Panc1 (cell line): ENCODE measurements at regions not wholly inside any gene's neighbourhood (a gene's known extent, or its start where the extent isn't known, plus 50 kb on each side); places are given as distances from the start of the nearest gene placed in this dataset.

Source experiments
- ATAC-seq: fragments of 200-7000 bp; cut with Tn5 transposase; 2 replicates; pipeline ENCODE4 v1.9.1; 2020; ENCODE audit warnings: mild to moderate bottlenecking, moderate library complexity
- BruUV-seq: library from RNA; stranded (reverse); fragments of 400-500 nt; replicated peaks from 2 replicates; lab custom pipeline; 2021; lab: Mats Ljungman, UMichigan
- CTCF ChIA-PET: fragments of 300-600 bp; sonication (Branson Sonifier 250); formaldehyde crosslinking; loops from one replicate; lab custom pipeline; 2022; ENCODE audit warnings: antibody characterized with exemption; lab: Charles Lee
- POLR2A ChIA-PET: fragments of 300-600 bp; sonication (Branson Sonifier 250); formaldehyde crosslinking; loops from one replicate; lab custom pipeline; 2022; ENCODE audit warnings: antibody characterized with exemption; lab: Charles Lee
- DNase-seq: peaks from one replicate; pipeline ENCODE4 v3.0.0-alpha.2; 2010; ENCODE audit warnings: low read depth, low spot score
- H3K27ac ChIP-seq: 2 replicates; pipeline ENCODE4 v1.5.1; 2011; ENCODE audit warnings: mild to moderate bottlenecking, low read length, inconsistent platforms
- H3K27me3 ChIP-seq: fragments of 200-500 bp; sonication (Bioruptor generic); 2 replicates; pipeline ENCODE4 v1.6.0; 2014; ENCODE audit warnings: low read length, inconsistent platforms; ENCODE audit not compliant: control insufficient read depth, insufficient read depth
- H3K36me3 ChIP-seq: fragments of 200-500 bp; sonication (Bioruptor generic); 2 replicates; pipeline ENCODE4 v1.5.1; 2014; ENCODE audit warnings: inconsistent platforms, mild to moderate bottlenecking, low read length, moderate library complexity; ENCODE audit not compliant: control insufficient read depth, insufficient read depth
- H3K4me1 ChIP-seq: 2 replicates; pipeline ENCODE4 v1.5.1; 2011; ENCODE audit warnings: inconsistent platforms, mild to moderate bottlenecking, low read length, moderate library complexity; ENCODE audit not compliant: control insufficient read depth, insufficient read depth
- H3K4me3 ChIP-seq, 2 experiments: 2 replicates each; pipeline ENCODE4 v1.5.1; 2011 to 2012; ENCODE audit warnings: low read depth in 2 of 2, low read length in 2 of 2, mild to moderate bottlenecking in 2 of 2, inconsistent platforms in 1 of 2, moderate library complexity in 1 of 2
- H3K9me3 ChIP-seq: fragments of 200-500 bp; sonication (Bioruptor generic); 2 replicates; pipeline ENCODE4 v1.5.1; 2014; ENCODE audit warnings: low read depth, mild to moderate bottlenecking, inconsistent platforms, low read length, moderate library complexity; ENCODE audit not compliant: control insufficient read depth, insufficient read depth
- POLR2AphosphoS5 ChIP-seq: IDR thresholded peaks from 2 replicates; pipeline ENCODE4 v1.6.1; 2012; ENCODE audit warnings: mild to moderate bottlenecking, low read depth, low read length, moderate library complexity
- SIN3A ChIP-seq: IDR thresholded peaks from 2 replicates; pipeline ENCODE4 v1.6.1; 2012; ENCODE audit warnings: low read depth, mild to moderate bottlenecking, low read length, moderate library complexity, borderline replicate concordance; ENCODE audit not compliant: insufficient read depth
- TCF7L2 ChIP-seq: IDR thresholded peaks from 2 replicates; pipeline ENCODE4 v1.6.1; 2011; ENCODE audit warnings: mild to moderate bottlenecking, low read depth, low read length, inconsistent platforms
- in situ Hi-C: cut with HindIII; loops from 2 replicates; pipeline ENCODE4 v1.10.0; 2016; ENCODE audit warnings: low sequenced_read_pairs, low pct_unique_long_range_greater_than_20kb
- intact Hi-C: fragments of 100-400 bp; cut with micrococcal nuclease; formaldehyde crosslinking; loops from one replicate; pipeline ENCODE4 v1.10.0; 2022; ENCODE audit not compliant: unreplicated experiment
- TF ChIP-seq, protein P1 (sequence below), 2 experiments: IDR thresholded peaks; 2 replicates each; pipeline ENCODE4 v1.6.1; 2011 to 2012; ENCODE audit warnings: low read depth in 2 of 2, control low read depth in 1 of 2, low read length in 1 of 2, mild to moderate bottlenecking in 1 of 2, moderate library complexity in 1 of 2; ENCODE audit not compliant: insufficient read depth in 1 of 2
- TF ChIP-seq, protein P2 (sequence below): fragments of 450-650 bp; IDR thresholded peaks from 2 replicates; pipeline ENCODE4 v1.5.1; 2017; ENCODE audit warnings: mild to moderate bottlenecking

DNA sequence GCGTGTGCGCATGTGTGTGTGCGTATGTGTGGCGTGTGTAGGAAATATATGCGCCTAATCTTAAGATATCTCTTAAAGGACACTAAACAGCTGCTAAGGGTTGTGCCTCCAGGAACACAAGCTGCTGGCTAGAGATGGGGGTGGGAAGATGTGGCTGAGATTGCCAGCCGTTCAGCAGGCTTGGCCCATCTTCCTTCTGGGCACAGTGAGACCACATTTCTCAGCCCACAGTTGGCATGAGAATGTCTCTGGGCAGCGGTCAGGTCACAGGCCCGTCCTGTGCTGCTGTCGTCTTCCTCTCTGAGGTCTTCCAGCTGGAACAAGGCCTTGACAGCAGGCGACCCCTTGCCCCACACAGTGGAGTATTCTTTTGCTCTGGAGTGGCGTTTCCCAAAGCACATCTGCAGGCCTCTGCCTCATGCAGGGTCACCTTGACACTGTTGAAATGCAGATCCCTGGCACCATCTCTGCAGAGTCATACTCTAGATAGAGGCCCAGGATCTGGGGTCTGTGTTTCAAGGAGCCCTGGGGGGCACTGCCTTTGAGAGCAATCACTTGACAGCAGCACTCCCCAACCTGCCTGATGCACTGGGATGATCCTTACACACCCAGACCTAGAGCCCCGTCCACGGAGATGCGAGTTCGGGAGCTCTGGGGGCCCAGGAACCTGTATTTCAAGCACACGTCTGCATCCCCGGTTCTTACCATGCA, 335.5 kb upstream of the SFSWAP start:
- ATAC-seq (no peak), DNase-seq (no peak)
- ChIA-PET CTCF (no interaction called here), POLR2A (no interaction called here)
- H3K9me3 ChIP-seq: no peaks in the 10 kb centered on the region
- intact Hi-C loops (no loop called here), in situ Hi-C loops (no loop called here)
- H3K27me3 ChIP-seq: no peaks in the 10 kb centered on the region; the same call in 1 of the 2 replicates
- H3K4me3 ChIP-seq: no peak overlapping the region
- H3K27ac ChIP-seq: no peak overlapping the region
- TF ChIP-seq POLR2AphosphoS5: no peak
- TF ChIP-seq, protein P1, sequence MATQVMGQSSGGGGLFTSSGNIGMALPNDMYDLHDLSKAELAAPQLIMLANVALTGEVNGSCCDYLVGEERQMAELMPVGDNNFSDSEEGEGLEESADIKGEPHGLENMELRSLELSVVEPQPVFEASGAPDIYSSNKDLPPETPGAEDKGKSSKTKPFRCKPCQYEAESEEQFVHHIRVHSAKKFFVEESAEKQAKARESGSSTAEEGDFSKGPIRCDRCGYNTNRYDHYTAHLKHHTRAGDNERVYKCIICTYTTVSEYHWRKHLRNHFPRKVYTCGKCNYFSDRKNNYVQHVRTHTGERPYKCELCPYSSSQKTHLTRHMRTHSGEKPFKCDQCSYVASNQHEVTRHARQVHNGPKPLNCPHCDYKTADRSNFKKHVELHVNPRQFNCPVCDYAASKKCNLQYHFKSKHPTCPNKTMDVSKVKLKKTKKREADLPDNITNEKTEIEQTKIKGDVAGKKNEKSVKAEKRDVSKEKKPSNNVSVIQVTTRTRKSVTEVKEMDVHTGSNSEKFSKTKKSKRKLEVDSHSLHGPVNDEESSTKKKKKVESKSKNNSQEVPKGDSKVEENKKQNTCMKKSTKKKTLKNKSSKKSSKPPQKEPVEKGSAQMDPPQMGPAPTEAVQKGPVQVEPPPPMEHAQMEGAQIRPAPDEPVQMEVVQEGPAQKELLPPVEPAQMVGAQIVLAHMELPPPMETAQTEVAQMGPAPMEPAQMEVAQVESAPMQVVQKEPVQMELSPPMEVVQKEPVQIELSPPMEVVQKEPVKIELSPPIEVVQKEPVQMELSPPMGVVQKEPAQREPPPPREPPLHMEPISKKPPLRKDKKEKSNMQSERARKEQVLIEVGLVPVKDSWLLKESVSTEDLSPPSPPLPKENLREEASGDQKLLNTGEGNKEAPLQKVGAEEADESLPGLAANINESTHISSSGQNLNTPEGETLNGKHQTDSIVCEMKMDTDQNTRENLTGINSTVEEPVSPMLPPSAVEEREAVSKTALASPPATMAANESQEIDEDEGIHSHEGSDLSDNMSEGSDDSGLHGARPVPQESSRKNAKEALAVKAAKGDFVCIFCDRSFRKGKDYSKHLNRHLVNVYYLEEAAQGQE (IDR thresholded peaks at IDR 0.05; ENCODE audit: insufficient read depth in 1 of 2, low read depth in 2 of 2, low read length in 1 of 2): no peak
- TF ChIP-seq, protein P2, sequence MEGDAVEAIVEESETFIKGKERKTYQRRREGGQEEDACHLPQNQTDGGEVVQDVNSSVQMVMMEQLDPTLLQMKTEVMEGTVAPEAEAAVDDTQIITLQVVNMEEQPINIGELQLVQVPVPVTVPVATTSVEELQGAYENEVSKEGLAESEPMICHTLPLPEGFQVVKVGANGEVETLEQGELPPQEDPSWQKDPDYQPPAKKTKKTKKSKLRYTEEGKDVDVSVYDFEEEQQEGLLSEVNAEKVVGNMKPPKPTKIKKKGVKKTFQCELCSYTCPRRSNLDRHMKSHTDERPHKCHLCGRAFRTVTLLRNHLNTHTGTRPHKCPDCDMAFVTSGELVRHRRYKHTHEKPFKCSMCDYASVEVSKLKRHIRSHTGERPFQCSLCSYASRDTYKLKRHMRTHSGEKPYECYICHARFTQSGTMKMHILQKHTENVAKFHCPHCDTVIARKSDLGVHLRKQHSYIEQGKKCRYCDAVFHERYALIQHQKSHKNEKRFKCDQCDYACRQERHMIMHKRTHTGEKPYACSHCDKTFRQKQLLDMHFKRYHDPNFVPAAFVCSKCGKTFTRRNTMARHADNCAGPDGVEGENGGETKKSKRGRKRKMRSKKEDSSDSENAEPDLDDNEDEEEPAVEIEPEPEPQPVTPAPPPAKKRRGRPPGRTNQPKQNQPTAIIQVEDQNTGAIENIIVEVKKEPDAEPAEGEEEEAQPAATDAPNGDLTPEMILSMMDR: no peak
- no peak for TF ChIP-seq SIN3A
- no peak for TF ChIP-seq TCF7L2
- H3K4me1 ChIP-seq: no peaks in the 10 kb centered on the region
- no peaks in the 10 kb centered on the region for H3K36me3 ChIP-seq
- BruUV-seq: no TSS peak

DNA sequence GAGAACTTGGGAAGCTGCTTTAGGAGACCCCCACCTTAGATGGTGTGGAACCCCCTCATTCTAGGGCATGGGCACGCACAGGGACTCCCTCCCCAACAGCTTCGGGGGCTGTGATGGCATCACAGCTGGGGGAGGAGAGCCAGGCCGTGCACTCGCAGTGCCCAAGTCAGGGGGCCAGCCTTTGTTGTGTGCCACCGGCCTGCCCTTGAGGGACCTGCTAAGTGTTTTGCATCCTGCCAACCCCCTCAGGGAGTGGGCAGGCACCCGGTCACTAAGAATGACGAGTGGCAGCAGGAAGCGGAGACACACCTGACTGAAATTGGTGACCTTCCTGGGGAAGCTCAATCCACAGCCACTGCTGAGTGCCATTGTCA, 334.9 kb upstream of the SFSWAP start:
- H3K27ac ChIP-seq: no peak overlapping the region
- H3K27me3 ChIP-seq: no peaks in the 10 kb centered on the region; the same call in 1 of the 2 replicates
- DNase-seq (no peak), ATAC-seq (no peak)
- H3K4me1 ChIP-seq: no peaks in the 10 kb centered on the region
- in situ Hi-C loops: no loop called here
- H3K4me3 ChIP-seq: no peak overlapping the region
- no peaks in the 10 kb centered on the region for H3K9me3 ChIP-seq
- ChIA-PET POLR2A (no interaction called here), CTCF (no interaction called here)
- BruUV-seq: no TSS peak
- no peaks in the 10 kb centered on the region for H3K36me3 ChIP-seq
- no peak for TF ChIP-seq SIN3A
- TF ChIP-seq POLR2AphosphoS5: no peak
- TF ChIP-seq, protein P1 (IDR thresholded peaks at IDR 0.05; ENCODE audit: insufficient read depth in 1 of 2, low read depth in 2 of 2, low read length in 1 of 2): no peak
- no peak for TF ChIP-seq TCF7L2
- TF ChIP-seq, protein P2: no peak
- intact Hi-C loops: no loop called here
